ENCODE measurements at regions not wholly inside any gene's neighbourhood (a gene's known extent, or its start where the extent isn't known, plus 50 kb on each side); places are given as distances from the start of the nearest gene placed in this dataset.

GRCh38 chr13:104510422-104510821, 1444.2 kb upstream of the SLC10A2 start:
- TF ChIP-seq POLR2AphosphoS5 (IDR thresholded peaks at IDR 0.05) (no peak), CTCF (IDR thresholded peaks at IDR 0.05) (no peak)

Data from esophagus muscularis mucosa (tissue), 3 donors.